HCT116 (cell line): ENCODE measurements at regions not wholly inside any gene's neighbourhood (a gene's known extent, or its start where the extent isn't known, plus 50 kb on each side); places are given as distances from the start of the nearest gene placed in this dataset.

Experiments used
- EGR1 ChIP-seq: IDR thresholded peaks from 2 replicates; pipeline ENCODE4 v1.6.1; 2012; ENCODE audit warnings: low read depth
- EZH2 ChIP-seq: fragments of 200-600 bp; sonication (generic); IDR thresholded peaks from 2 replicates; pipeline ENCODE4 v1.6.1; 2017; ENCODE audit warnings: antibody characterized with exemption, mixed run types
- TF ChIP-seq, protein P1 (sequence below): IDR thresholded peaks from 2 replicates; pipeline ENCODE4 v1.6.1; 2012

DNA sequence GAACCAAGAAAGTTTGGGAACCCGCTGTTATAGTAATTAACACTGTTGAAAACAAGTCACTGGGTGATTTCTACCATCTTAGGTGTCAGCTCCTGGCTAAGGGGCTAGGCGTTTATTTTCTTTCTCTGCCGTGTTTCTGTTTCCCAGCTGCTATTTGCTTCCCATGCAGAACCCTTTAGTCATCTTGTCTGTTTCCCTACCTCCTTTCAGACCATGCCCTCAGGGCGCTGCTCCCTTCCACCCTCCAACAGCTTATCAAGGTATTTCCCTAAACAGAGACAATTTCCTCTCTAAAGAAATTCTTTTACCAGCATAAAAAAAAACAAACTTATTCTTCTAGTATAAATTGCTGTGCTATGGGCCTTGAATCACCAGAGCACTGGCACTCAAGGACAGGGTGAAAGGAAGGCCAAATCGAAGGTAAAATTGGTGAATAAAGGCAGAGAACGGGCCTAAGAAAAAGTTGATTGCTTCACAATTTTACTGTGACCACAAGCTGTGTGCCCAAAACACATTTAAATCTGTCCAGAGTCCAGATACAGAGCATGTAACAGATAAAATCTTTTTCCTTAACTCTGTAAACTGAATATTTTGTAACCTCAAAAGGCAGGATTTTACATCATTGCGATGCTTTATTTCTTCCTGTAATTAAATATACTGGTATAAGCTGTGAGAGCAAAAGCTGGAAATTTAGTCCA lies 319.2 kb downstream of the ZNF621 start:
- TF ChIP-seq, protein P1, sequence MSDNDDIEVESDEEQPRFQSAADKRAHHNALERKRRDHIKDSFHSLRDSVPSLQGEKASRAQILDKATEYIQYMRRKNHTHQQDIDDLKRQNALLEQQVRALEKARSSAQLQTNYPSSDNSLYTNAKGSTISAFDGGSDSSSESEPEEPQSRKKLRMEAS: no peak
- TF ChIP-seq EZH2 (no peak), EGR1 (no peak)
